ENCODE measurements at regions not wholly inside any gene's neighbourhood (a gene's known extent, or its start where the extent isn't known, plus 50 kb on each side); places are given as distances from the start of the nearest gene placed in this dataset.

DNA sequence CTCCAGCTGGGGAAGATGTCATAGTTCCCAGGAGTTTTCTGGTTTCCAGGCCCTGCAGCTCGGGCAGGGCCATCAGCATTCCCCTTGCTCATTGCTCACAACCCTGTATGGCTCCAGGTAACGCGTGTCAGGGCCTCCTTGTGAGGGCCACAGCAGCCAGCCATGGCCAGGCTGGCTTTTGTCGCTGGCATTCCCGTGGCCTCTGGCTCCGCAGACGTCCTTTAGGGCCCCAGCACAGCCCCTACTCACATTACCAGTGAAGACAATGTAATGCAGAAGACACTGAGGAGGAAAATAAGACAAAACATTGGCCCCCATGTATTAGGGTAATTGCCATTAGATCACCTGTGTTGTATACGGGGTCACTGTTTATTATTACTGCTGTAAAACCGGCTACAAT is 1799.0 kb downstream of the TP53TG3F start:
- Histone ChIP-seq H3K27me3 (ENCODE audit: control insufficient read depth, insufficient read depth, low read length) (no peaks in the 10 kb centered on the region; the same call in 1 of the 2 replicates), H3K4me3 (ENCODE audit: low read depth in 2 of 2, low read length in 2 of 2) (no peak overlapping the region), H3K4me1 (ENCODE audit: control insufficient read depth, insufficient read depth, low read length) (no peaks in the 10 kb centered on the region), H3K9me3 (ENCODE audit: control insufficient read depth, insufficient read depth, low read depth, low read length) (no peaks in the 10 kb centered on the region), H3K27ac (ENCODE audit: low read length) (no peak overlapping the region), H3K36me3 (ENCODE audit: control insufficient read depth, insufficient read depth, low read length) (no peaks in the 10 kb centered on the region)
- POLR2A ChIA-PET: no interaction called here
- no TSS peak for BruUV-seq (replicated peaks)
- no peak for ATAC-seq
- TF ChIP-seq, protein P1, sequence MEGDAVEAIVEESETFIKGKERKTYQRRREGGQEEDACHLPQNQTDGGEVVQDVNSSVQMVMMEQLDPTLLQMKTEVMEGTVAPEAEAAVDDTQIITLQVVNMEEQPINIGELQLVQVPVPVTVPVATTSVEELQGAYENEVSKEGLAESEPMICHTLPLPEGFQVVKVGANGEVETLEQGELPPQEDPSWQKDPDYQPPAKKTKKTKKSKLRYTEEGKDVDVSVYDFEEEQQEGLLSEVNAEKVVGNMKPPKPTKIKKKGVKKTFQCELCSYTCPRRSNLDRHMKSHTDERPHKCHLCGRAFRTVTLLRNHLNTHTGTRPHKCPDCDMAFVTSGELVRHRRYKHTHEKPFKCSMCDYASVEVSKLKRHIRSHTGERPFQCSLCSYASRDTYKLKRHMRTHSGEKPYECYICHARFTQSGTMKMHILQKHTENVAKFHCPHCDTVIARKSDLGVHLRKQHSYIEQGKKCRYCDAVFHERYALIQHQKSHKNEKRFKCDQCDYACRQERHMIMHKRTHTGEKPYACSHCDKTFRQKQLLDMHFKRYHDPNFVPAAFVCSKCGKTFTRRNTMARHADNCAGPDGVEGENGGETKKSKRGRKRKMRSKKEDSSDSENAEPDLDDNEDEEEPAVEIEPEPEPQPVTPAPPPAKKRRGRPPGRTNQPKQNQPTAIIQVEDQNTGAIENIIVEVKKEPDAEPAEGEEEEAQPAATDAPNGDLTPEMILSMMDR (IDR thresholded peaks at IDR 0.05): no peak
- TF ChIP-seq, protein P2, sequence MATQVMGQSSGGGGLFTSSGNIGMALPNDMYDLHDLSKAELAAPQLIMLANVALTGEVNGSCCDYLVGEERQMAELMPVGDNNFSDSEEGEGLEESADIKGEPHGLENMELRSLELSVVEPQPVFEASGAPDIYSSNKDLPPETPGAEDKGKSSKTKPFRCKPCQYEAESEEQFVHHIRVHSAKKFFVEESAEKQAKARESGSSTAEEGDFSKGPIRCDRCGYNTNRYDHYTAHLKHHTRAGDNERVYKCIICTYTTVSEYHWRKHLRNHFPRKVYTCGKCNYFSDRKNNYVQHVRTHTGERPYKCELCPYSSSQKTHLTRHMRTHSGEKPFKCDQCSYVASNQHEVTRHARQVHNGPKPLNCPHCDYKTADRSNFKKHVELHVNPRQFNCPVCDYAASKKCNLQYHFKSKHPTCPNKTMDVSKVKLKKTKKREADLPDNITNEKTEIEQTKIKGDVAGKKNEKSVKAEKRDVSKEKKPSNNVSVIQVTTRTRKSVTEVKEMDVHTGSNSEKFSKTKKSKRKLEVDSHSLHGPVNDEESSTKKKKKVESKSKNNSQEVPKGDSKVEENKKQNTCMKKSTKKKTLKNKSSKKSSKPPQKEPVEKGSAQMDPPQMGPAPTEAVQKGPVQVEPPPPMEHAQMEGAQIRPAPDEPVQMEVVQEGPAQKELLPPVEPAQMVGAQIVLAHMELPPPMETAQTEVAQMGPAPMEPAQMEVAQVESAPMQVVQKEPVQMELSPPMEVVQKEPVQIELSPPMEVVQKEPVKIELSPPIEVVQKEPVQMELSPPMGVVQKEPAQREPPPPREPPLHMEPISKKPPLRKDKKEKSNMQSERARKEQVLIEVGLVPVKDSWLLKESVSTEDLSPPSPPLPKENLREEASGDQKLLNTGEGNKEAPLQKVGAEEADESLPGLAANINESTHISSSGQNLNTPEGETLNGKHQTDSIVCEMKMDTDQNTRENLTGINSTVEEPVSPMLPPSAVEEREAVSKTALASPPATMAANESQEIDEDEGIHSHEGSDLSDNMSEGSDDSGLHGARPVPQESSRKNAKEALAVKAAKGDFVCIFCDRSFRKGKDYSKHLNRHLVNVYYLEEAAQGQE (IDR thresholded peaks at IDR 0.05; ENCODE audit: insufficient read depth in 1 of 2, low read depth in 2 of 2, low read length in 1 of 2): no peak
- TF ChIP-seq TCF7L2 (IDR thresholded peaks at IDR 0.05; ENCODE audit: low read depth, low read length) (no peak), SIN3A (IDR thresholded peaks at IDR 0.05; ENCODE audit: borderline replicate concordance, insufficient read depth, low read depth, low read length) (no peak), POLR2AphosphoS5 (IDR thresholded peaks at IDR 0.05; ENCODE audit: low read depth, low read length) (no peak)
- no peak for DNase-seq (ENCODE audit: low read depth, low spot score)
- in situ Hi-C loops (cut with HindIII; ENCODE audit: low pct_unique_long_range_greater_than_20kb, low sequenced_read_pairs) (no loop called here), intact Hi-C loops (cut with micrococcal nuclease; ENCODE audit: unreplicated experiment) (no loop called here)
- CTCF ChIA-PET: no interaction called here

DNA sequence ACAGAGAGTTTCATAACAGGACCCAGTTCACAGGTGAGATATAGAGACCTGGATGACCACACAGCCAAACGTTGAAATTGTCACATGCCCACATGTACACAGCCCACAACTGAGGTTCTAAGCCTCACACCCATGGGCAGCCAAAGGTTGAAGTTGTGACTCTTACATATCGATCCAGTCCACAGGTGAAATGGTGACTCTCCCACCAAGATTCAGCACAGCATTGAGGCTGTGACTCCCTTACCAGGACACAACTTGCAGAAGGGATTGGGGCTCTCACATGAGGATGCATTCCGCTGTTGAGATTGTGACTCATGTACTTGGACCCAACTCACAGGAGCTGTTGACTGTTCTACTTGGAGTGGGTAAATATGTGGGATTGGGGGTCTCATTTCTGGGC is 1836.4 kb downstream of the TP53TG3F start:
- Histone ChIP-seq H3K4me1 (ENCODE audit: control insufficient read depth, insufficient read depth, low read length) (no peaks in the 10 kb centered on the region), H3K4me3 (ENCODE audit: low read depth in 2 of 2, low read length in 2 of 2) (no peak overlapping the region), H3K9me3 (ENCODE audit: control insufficient read depth, insufficient read depth, low read depth, low read length) (no peaks in the 10 kb centered on the region), H3K27ac (ENCODE audit: low read length) (no peak overlapping the region), H3K27me3 (ENCODE audit: control insufficient read depth, insufficient read depth, low read length) (no peaks in the 10 kb centered on the region), H3K36me3 (ENCODE audit: control insufficient read depth, insufficient read depth, low read length) (no peaks in the 10 kb centered on the region)
- intact Hi-C loops (cut with micrococcal nuclease; ENCODE audit: unreplicated experiment): no loop called here
- DNase-seq (ENCODE audit: low read depth, low spot score): no peak
- CTCF ChIA-PET: no interaction called here
- BruUV-seq (replicated peaks): no TSS peak
- no peak for TF ChIP-seq TCF7L2 (IDR thresholded peaks at IDR 0.05; ENCODE audit: low read depth, low read length)
- TF ChIP-seq, protein P2 (IDR thresholded peaks at IDR 0.05; ENCODE audit: insufficient read depth in 1 of 2, low read depth in 2 of 2, low read length in 1 of 2): no peak
- no peak for TF ChIP-seq POLR2AphosphoS5 (IDR thresholded peaks at IDR 0.05; ENCODE audit: low read depth, low read length)
- TF ChIP-seq, protein P1 (IDR thresholded peaks at IDR 0.05): no peak
- no peak for TF ChIP-seq SIN3A (IDR thresholded peaks at IDR 0.05; ENCODE audit: borderline replicate concordance, insufficient read depth, low read depth, low read length)
- POLR2A ChIA-PET: no interaction called here
- in situ Hi-C loops (cut with HindIII; ENCODE audit: low pct_unique_long_range_greater_than_20kb, low sequenced_read_pairs): no loop called here
- ATAC-seq: no peak

All from Panc1 (cell line).